ENCODE measurements at regions not wholly inside any gene's neighbourhood (a gene's known extent, or its start where the extent isn't known, plus 50 kb on each side); places are given as distances from the start of the nearest gene placed in this dataset.
"Not testable (repeated sequence)": the region's sequence is repeated elsewhere in the genome, so short reads cannot be mapped to it uniquely, and the experiment has no call there.

DNA sequence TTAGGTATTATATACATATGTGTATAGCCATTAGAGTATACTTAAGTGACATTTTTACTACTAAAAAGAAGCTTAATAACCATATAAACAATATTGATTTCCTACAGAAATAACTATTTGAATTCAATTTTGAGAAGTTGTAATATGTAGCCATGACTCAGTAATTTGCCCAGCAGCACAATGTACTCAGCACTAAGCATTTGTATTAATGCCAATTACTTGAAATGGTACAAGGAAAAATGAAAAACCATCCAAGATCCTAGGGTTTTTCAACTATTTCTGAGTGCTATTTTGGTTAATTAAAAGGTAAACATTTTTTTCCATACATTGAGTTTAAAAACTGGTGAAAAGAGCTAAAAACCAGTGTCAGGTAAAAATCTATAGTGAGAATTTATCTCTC, 324.0 kb downstream of the KCNJ3 start:
- no peak for DNase-seq (ENCODE audit: low read depth)

DNA sequence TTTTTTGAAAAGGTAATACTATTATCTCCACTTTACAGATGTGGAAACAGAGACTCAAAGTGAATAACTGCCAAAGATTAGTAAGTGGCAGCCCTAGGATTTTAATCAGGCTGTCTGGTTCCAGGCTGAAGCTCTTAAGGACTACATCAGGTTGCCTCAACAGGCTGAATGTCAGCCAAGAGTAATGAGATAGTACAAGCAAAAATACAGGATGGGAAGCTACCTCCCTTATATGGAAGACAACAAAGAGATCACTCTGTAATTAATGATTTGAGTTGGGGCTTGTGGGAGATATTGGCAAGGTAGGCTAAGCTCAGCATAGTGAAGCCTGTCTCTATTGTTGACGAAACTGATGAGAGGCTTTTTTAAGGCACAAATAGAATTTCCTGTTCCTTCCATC, 323.1 kb downstream of the KCNJ3 start:
- no peak for DNase-seq (ENCODE audit: low read depth)

GRCh38 chr2:155020246-155020645, 321.8 kb downstream of the KCNJ3 start:
- no peak for DNase-seq (ENCODE audit: low read depth)

GRCh38 chr2:155010925-155011324, 312.4 kb downstream of the KCNJ3 start:
- no peak for DNase-seq (ENCODE audit: low read depth)

DNA sequence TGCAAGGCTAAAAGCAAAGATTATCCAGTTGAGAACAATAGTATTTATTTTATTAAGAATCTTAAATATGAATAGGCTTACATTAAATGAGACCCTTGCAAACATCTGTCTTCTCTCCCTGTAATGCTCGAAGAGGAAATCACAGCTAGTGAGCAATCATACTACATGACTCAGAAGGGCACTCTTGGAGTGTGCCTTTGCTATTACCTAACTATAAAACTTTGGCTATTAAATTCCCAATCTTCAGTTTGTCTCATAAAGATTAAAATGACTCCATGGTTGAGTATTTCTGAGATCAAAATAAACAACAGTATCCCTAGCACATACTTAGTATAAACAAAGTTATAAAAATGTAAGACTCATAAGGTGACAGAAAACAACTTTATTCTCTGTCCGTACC, 296.9 kb downstream of the KCNJ3 start:
- DNase-seq (ENCODE audit: low read depth), result no peak

DNA sequence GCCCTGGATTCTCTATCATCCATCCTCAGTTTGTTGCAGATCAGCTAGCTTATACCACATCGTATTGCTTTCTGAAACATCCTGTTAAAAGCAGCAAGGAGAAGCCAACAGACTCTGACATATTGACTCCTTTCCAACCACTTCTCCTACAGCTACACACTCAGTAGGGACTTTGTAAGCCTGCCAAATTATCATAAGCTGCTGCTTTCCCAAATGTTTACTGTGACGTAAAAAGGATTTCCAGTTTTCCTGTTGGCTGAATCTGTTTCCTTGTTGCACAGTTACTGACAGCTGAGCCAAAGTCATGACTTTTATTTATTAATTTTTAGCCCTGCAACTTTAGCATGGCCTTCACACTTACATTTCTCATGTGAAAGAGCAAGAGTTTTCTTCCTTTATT, 294.3 kb downstream of the KCNJ3 start:
- no peak for DNase-seq (ENCODE audit: low read depth)

DNA sequence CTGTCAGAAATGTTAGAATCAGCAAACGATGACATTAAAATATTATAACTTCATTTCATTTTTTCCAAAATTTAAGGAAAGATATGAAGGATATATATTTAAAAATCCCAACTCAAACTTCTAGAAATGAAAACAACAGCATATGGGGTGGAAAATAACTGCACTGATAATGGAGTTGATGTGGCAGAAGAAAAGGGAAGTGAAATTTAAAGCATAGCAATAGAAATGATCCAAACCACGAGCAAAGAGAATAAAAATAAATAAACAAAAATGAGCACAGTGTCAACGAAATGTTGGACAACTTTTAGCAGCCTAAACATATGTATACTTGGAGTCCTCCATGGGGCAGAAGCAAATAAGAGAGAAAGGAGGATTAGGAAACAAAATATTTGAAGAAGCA, 280.2 kb downstream of the KCNJ3 start:
- DNase-seq (ENCODE audit: low read depth), result no peak

DNA sequence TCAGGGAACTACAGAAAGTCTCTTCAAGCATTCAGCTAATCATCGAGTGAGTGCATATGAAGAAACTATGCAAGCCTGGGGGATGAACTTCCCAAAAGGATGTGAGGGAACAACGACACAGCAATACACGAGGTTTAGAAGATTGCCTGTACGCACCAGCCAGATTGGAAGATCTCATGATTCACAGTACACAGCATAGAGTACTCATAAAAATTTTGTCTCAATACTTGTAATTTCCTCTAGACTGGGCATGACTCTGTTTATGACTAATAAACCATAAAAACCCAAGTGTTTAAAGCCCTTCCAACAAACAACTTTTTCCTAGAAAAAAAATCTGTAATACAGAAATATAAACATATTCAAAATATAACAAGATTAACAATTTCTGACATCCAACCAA, 279.7 kb downstream of the KCNJ3 start:
- no peak for DNase-seq (ENCODE audit: low read depth)

- no peak for DNase-seq (ENCODE audit: low read depth)
Observed at GRCh38 chr2:154974041-154974440, 275.5 kb downstream of the KCNJ3 start.

DNA sequence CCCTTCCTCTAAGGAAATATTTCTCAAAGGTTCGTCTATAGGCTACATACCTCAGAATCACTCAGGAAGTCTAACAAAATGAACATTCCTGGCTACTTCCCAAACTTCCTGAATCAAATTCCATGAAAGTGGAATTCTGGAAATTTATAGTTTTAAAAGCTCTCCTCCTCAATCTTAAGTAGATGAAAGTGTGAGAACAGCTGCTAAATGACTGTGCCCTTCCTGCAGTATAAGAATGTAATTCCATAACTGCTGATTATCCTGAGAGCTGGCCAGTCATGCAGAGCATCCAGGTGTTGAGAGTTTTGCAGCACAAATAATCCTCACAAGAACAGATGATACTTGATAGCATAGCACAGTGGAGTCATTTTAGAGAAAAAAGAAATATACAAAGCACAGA, 265.0 kb downstream of the KCNJ3 start:
- no peak for DNase-seq (ENCODE audit: low read depth)

- DNase-seq (ENCODE audit: low read depth), result no peak
Observed at GRCh38 chr2:154961676-154962075, 263.2 kb downstream of the KCNJ3 start.

- no peak for DNase-seq (ENCODE audit: low read depth)
Observed at GRCh38 chr2:154960802-154961583, 262.5 kb downstream of the KCNJ3 start.

DNA sequence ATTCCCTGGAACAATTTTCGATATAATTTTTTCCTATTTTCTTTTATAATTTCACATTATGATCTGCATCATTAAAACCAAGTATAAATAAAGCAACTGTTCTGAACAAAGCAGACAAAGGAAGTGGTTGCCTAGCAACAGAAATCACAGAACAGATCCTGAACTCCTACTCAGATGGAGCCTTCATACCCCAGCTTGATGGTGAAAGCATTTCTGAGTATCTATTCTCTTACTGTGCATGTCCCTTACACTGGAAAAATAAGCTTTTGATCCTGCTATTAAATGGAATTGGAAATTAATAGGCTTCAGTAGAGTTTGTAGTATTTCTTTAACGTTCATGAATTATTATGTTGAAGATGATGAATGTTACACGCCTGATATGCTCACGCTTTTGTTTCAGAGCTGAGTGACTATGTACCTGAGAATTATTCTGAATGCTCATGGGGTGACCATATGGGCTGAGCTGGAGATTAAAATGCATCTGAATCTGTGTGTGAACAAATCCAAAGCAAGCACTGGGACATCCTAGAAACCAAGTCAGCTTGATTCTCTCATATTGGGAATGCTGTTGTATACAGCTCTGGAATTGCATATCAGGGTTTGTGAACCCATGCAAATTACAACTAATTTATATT, 254.0 kb downstream of the KCNJ3 start:
- DNase-seq (ENCODE audit: low read depth), result no peak

DNA sequence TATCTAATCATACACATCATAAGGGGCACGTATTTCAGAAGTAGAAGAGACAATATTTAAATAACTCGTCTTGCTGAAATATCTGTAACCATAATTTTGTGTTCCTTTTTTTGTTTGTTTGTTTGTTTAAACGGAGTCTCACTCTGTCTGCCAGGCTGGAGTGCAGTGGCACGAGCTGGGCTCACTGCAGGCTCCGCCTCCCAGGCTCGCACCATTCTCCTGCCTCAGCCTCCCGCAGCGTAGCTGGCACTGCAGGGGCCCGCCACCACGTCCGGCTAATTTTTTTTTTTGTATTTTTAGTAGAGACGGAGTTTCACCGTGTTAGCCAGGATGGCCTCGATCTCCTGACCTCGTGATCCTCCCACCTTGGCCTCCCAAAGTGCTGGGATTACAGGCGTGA, 248.9 kb downstream of the KCNJ3 start:
- not testable (repeated sequence) for DNase-seq (ENCODE audit: low read depth)

- no peak for DNase-seq (ENCODE audit: low read depth)
Observed at GRCh38 chr2:154945984-154946383, 247.5 kb downstream of the KCNJ3 start.

DNA sequence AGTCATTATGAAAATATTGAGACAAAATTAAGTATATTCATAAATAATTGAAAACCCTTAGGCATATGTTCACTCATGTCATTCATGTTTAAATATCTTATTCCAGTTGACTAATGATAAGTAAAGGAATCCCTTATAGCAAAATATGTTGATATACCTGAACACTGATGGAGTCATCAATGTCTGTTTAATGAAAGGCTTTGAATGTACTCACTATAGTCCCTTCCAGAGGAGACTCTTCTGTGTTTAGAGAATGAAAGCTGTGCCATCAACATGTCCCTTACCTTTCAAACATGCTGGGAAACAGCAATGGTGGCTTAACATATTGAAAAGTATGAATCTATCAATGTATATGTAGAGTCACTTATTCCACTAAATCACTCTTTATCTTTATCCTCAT, 242.9 kb downstream of the KCNJ3 start:
- no peak for DNase-seq (ENCODE audit: low read depth)

DNA sequence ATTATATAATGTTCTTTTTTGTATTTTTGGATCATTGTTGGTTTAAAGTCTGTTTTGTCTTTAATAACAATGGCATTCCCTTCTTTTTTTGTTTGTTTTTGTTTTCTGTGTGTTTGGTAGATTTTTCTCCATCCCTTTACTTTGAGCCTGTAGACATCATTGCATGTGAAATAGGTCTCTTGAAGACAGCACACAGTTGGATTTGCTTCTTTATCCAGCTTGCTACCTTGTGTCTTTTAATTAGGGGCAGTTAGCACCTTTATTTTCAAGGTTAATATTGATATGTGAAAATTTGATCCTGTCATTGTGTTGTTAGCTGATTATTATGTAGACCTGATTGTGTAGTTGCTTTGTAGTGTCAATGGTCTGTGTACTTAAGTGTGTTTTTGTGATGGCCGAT, 235.7 kb downstream of the KCNJ3 start:
- no peak for DNase-seq (ENCODE audit: low read depth)

DNA sequence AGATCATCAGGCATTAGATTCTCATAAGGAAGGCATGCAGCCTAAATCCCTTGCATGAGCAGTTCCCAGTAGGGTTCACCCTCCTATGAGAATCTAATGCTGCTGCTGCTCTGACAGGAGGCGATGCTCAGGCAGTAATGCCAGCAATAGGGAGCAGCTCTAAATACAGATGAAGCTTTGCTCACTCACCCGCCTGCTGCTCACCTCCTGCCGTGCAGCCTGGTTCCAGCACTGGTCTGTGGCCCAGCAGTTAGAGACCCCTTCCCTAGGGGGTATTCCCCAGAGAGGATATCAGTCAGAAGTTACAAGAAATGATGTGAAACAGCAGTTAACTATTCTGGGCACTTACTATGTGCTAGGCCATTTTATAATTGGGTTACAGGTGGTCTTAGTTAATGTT, 226.0 kb downstream of the KCNJ3 start:
- DNase-seq (ENCODE audit: low read depth), result no peak

DNA sequence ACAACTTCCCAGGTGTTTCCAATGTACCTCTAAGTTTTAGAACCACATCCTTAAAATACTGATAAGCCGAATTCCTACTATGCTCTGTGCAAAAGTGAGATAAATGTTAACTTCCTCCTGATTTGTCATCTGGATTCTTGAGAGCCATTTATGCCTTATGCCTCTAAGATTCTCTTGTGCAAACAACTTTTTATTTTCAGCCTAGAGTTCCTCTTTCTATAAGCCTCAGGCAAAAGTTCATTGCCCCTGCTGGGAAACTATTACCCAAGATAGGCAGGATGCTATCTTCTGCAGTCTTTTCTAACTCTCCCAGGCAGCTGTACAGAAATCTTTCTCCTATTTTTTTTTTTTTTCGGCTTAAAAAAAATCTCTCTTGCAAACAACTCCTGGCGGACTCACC, 216.1 kb downstream of the KCNJ3 start:
- no peak for DNase-seq (ENCODE audit: low read depth)

DNA sequence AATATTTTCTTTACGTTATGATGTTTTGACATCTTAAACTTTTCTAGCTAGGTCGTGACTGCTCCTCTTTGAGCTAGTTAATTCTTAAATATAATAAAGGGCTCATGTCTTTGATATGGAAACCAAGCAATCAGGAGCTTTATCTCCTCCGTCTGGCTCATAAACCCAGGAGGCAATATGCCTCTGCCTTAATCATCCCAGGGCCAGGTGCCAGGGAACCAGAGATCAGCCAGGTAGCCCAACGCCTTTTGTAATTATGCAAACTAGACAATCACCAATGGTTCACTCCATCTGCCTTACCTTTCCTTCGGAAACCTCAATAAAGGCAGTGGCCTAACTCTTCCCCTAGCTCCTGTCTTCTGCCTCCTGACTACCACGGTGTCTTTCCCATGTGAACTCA, 213.7 kb downstream of the KCNJ3 start:
- no peak for DNase-seq (ENCODE audit: low read depth)

- DNase-seq (ENCODE audit: low read depth), result no peak
Observed at GRCh38 chr2:154911729-154912128, 213.2 kb downstream of the KCNJ3 start.

DNA sequence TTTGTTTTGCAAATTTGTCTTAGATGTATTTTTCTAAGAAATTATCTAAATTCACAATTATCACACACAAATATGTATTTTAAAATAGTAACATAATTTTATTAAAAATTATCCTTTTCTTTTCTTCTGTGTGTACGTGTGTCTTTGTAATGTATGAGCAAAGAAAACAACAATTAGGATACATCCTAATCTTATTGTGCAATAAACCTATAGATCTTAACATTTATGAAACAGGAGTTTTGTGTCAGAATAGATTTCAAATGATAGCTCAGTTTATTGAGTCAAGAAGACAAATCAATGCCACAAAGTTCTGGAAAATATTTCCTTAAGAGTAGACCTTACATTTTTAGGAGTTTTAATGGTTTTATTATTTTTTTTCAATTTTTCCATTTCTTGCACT, 212.2 kb downstream of the KCNJ3 start:
- no peak for DNase-seq (ENCODE audit: low read depth)

DNA sequence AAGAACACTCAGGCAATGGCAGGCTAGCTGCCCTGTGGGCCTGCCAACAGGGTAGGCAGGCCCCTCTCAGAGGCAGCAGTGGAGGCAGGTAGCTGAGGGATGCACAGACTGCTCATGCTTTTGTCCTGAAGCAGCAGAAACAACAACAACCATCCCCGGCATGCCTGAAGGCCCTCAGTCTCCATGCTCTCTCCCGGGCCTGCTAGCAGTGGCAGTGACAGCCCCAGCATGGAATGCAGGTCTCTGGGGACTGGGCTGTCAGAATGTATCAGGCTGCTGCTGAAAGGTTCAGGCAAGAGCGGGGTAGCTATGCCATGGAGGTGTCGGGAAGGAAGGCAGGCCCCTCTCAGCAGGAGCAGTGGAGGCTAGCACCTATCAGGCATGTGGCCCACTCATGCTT, 209.8 kb downstream of the KCNJ3 start:
- no peak for DNase-seq (ENCODE audit: low read depth)
